Stimulated activated naive B cell treated with anti-CD40 and anti-IgM and Interleukin-4, amounts not matched to agents 10 μg/mL and 1 μg/mL and 100 μg/mL, for 72 hours (primary cell): ENCODE measurements at regions not wholly inside any gene's neighbourhood (a gene's known extent, or its start where the extent isn't known, plus 50 kb on each side); places are given as distances from the start of the nearest gene placed in this dataset.

Source experiments
- ATAC-seq, 2 donors: fragments of 150-1000 bp; cut with Tn5 transposase; replicated peaks; 2 replicates each; pipeline ENCODE4 v1.10.0; 2021; ENCODE audit warnings: moderate library complexity in 1 of 2
- DNase-seq: peaks from one replicate; pipeline ENCODE4 v3.0.0; 2021
- H3K27ac Mint-ChIP-seq: one replicate; pipeline ENCODE4 v1.8.0; 2022; ENCODE audit warnings: mild to moderate bottlenecking, mixed read lengths
- H3K27me3 Mint-ChIP-seq, 2 donors: one replicate each; pipeline ENCODE4 v1.8.0; 2022; ENCODE audit warnings: mixed read lengths in 2 of 2
- H3K36me3 Mint-ChIP-seq, 2 donors: one replicate each; pipeline ENCODE4 v1.8.0; 2022; ENCODE audit warnings: mixed read lengths in 2 of 2, mild to moderate bottlenecking in 1 of 2
- H3K4me1 Mint-ChIP-seq, 2 donors: one replicate each; pipeline ENCODE4 v1.8.0; 2022; ENCODE audit warnings: mixed read lengths in 2 of 2, mild to moderate bottlenecking in 1 of 2
- H3K4me3 Mint-ChIP-seq, 2 donors: one replicate each; pipeline ENCODE4 v1.8.0; 2022; ENCODE audit warnings: mild to moderate bottlenecking in 2 of 2, mixed read lengths in 2 of 2, moderate library complexity in 1 of 2
- H3K9me3 Mint-ChIP-seq, 2 donors: one replicate each; pipeline ENCODE4 v1.8.0; 2022; ENCODE audit warnings: mixed read lengths in 2 of 2, mild to moderate bottlenecking in 1 of 2

- ATAC-seq, result no peak
- no peak for DNase-seq
- no peaks in the 10 kb centered on the region for H3K9me3 Mint-ChIP-seq
- H3K27me3 Mint-ChIP-seq, result no peaks in the 10 kb centered on the region
- no peaks in the 10 kb centered on the region for H3K4me1 Mint-ChIP-seq
- no peak overlapping the region for H3K27ac Mint-ChIP-seq
- H3K36me3 Mint-ChIP-seq, result no peaks in the 10 kb centered on the region
- no peak overlapping the region for H3K4me3 Mint-ChIP-seq
Observed at GRCh38 chr5:120086081-120086480, 378.0 kb upstream of the PRR16 start.

GRCh38 chr5:120088412-120088811, 375.7 kb upstream of the PRR16 start:
- no peaks in the 10 kb centered on the region for H3K36me3 Mint-ChIP-seq
- ATAC-seq (no peak), DNase-seq (no peak)
- H3K4me3 Mint-ChIP-seq, result no peak overlapping the region
- H3K27ac Mint-ChIP-seq, result no peak overlapping the region
- H3K9me3 Mint-ChIP-seq, result no peaks in the 10 kb centered on the region
- H3K27me3 Mint-ChIP-seq, result no peaks in the 10 kb centered on the region
- peaks cover 3 to 5% of the 10 kb centered on the region in 2 donors for H3K4me1 Mint-ChIP-seq

- Mint-ChIP-seq H3K36me3 (no peaks in the 10 kb centered on the region), H3K27ac (no peak overlapping the region), H3K4me3 (no peak overlapping the region), H3K27me3 (no peaks in the 10 kb centered on the region), H3K9me3 (no peaks in the 10 kb centered on the region), H3K4me1 (peaks cover 3 to 5% of the 10 kb centered on the region in 2 donors)
- DNase-seq (no peak), ATAC-seq (no peak)
Observed at GRCh38 chr5:120088836-120089235, 375.3 kb upstream of the PRR16 start.

- no peak for DNase-seq
Observed at GRCh38 chr5:120091376-120091948, 372.6 kb upstream of the PRR16 start.

GRCh38 chr5:120092649-120093048, 371.5 kb upstream of the PRR16 start:
- Mint-ChIP-seq H3K27ac (no peak overlapping the region), H3K4me1 (peaks cover 4 to 11% of the 10 kb centered on the region in 2 donors), H3K9me3 (no peaks in the 10 kb centered on the region), H3K27me3 (no peaks in the 10 kb centered on the region), H3K4me3 (no peak overlapping the region), H3K36me3 (no peaks in the 10 kb centered on the region)
- DNase-seq, result no peak
- ATAC-seq, result peak in 1 of 2 donors; percentile 10

More at GRCh38 chr5:120091376-120091948, 372.6 kb upstream of the PRR16 start:
- Mint-ChIP-seq H3K27ac (no peak overlapping the region), H3K9me3 (no peaks in the 10 kb centered on the region), H3K4me3 (no peak overlapping the region), H3K36me3 (no peaks in the 10 kb centered on the region), H3K27me3 (no peaks in the 10 kb centered on the region), H3K4me1 (peaks cover 4 to 11% of the 10 kb centered on the region in 2 donors)
- no peak for ATAC-seq

- Mint-ChIP-seq H3K9me3 (no peaks in the 10 kb centered on the region), H3K36me3 (no peaks in the 10 kb centered on the region), H3K4me3 (no peak overlapping the region), H3K27ac (no peak overlapping the region), H3K27me3 (no peaks in the 10 kb centered on the region), H3K4me1 (peaks cover 4 to 13% of the 10 kb centered on the region in 2 donors)
- peak; percentile 87 to 89 for ATAC-seq
- no peak for DNase-seq
Observed at GRCh38 chr5:120093178-120093577, 370.9 kb upstream of the PRR16 start.

GRCh38 chr5:120096413-120096812, 367.7 kb upstream of the PRR16 start:
- no peak for DNase-seq
- Mint-ChIP-seq H3K4me1 (peaks cover 8 to 18% of the 10 kb centered on the region in 2 donors), H3K9me3 (no peaks in the 10 kb centered on the region), H3K36me3 (no peaks in the 10 kb centered on the region), H3K27ac (no peak overlapping the region), H3K27me3 (no peaks in the 10 kb centered on the region), H3K4me3 (peak overlapping the region; percentile 7 to 53)
- peak; percentile 36 to 43 for ATAC-seq

GRCh38 chr5:120098426-120098825, 365.7 kb upstream of the PRR16 start:
- ATAC-seq, result no peak
- H3K27me3 Mint-ChIP-seq, result no peaks in the 10 kb centered on the region

GRCh38 chr5:120098902-120099535, 365.1 kb upstream of the PRR16 start:
- no peak overlapping the region for H3K4me3 Mint-ChIP-seq
- H3K36me3 Mint-ChIP-seq, result no peaks in the 10 kb centered on the region
- peaks cover 6 to 18% of the 10 kb centered on the region in 2 donors for H3K4me1 Mint-ChIP-seq
- no peak for DNase-seq
- peak; percentile 33 to 38 for ATAC-seq
- no peaks in the 10 kb centered on the region for H3K27me3 Mint-ChIP-seq
- no peaks in the 10 kb centered on the region for H3K9me3 Mint-ChIP-seq
- H3K27ac Mint-ChIP-seq, result no peak overlapping the region

More at GRCh38 chr5:120098426-120098825, 365.7 kb upstream of the PRR16 start:
- Mint-ChIP-seq H3K27ac (no peak overlapping the region), H3K4me3 (no peak overlapping the region), H3K9me3 (no peaks in the 10 kb centered on the region), H3K4me1 (peaks cover 6 to 14% of the 10 kb centered on the region in 2 donors), H3K36me3 (no peaks in the 10 kb centered on the region)
- DNase-seq, result no peak

- Mint-ChIP-seq H3K36me3 (no peaks in the 10 kb centered on the region), H3K27me3 (no peaks in the 10 kb centered on the region), H3K9me3 (no peaks in the 10 kb centered on the region), H3K27ac (no peak overlapping the region), H3K4me1 (peaks cover 4 to 12% of the 10 kb centered on the region in 2 donors), H3K4me3 (no peak overlapping the region)
- DNase-seq (no peak), ATAC-seq (no peak)
Observed at GRCh38 chr5:120101771-120102170, 362.3 kb upstream of the PRR16 start.

- ATAC-seq (no peak), DNase-seq (no peak)
- Mint-ChIP-seq H3K4me1 (peaks cover 2 to 7% of the 10 kb centered on the region in 2 donors), H3K36me3 (peaks cover 0 to 1% of the 10 kb centered on the region in 2 donors), H3K27me3 (peaks cover 0 to 4% of the 10 kb centered on the region in 2 donors), H3K9me3 (no peaks in the 10 kb centered on the region), H3K4me3 (no peak overlapping the region), H3K27ac (no peak overlapping the region)
Observed at GRCh38 chr5:120103495-120103894, 360.6 kb upstream of the PRR16 start.

- Mint-ChIP-seq H3K27ac (peak overlapping the region; percentile 6), H3K9me3 (no peaks in the 10 kb centered on the region), H3K4me3 (no peak overlapping the region), H3K36me3 (peaks cover 0 to 1% of the 10 kb centered on the region in 2 donors), H3K4me1 (peaks cover 0 to 5% of the 10 kb centered on the region in 2 donors), H3K27me3 (peaks cover 0 to 4% of the 10 kb centered on the region in 2 donors)
- ATAC-seq, result no peak
- DNase-seq, result no peak
Observed at GRCh38 chr5:120106912-120107525, 357.1 kb upstream of the PRR16 start.

GRCh38 chr5:120108586-120109248, 355.4 kb upstream of the PRR16 start:
- Mint-ChIP-seq H3K4me1 (peaks cover 0 to under 1% of the 10 kb centered on the region in 2 donors), H3K27me3 (peaks cover 0 to 4% of the 10 kb centered on the region in 2 donors), H3K36me3 (peaks cover 0 to 1% of the 10 kb centered on the region in 2 donors), H3K4me3 (no peak overlapping the region), H3K9me3 (no peaks in the 10 kb centered on the region), H3K27ac (no peak overlapping the region)
- ATAC-seq (no peak), DNase-seq (no peak)

- ATAC-seq (no peak), DNase-seq (no peak)
- no peaks in the 10 kb centered on the region for H3K4me1 Mint-ChIP-seq
- no peak overlapping the region for H3K27ac Mint-ChIP-seq
- no peaks in the 10 kb centered on the region for H3K36me3 Mint-ChIP-seq
- no peak overlapping the region for H3K4me3 Mint-ChIP-seq
- no peaks in the 10 kb centered on the region for H3K27me3 Mint-ChIP-seq
- H3K9me3 Mint-ChIP-seq, result peaks cover 0 to 4% of the 10 kb centered on the region in 2 donors
Observed at GRCh38 chr5:120122703-120123102, 341.4 kb upstream of the PRR16 start.
